Activated CD8-positive, alpha-beta memory T cell treated with anti-CD3 and anti-CD28 coated beads, Interleukin-2, amount 10 ng/mL, durations not matched to agents 7 days and 5 days (primary cell): ENCODE measurements at regions not wholly inside any gene's neighbourhood (a gene's known extent, or its start where the extent isn't known, plus 50 kb on each side); places are given as distances from the start of the nearest gene placed in this dataset.

Source experiments
- ATAC-seq: fragments of 150-1000 bp; cut with Tn5 transposase; one replicate; pipeline ENCODE4 v1.10.0; 2021; ENCODE audit warnings: moderate library complexity
- CTCF ChIA-PET: fragments of 350-600 bp; sonication (Branson Sonifier 250); formaldehyde crosslinking; loops from one replicate; lab custom pipeline; 2021; ENCODE audit warnings: antibody characterized with exemption; lab: Charles Lee
- DNase-seq: peaks from one replicate; pipeline ENCODE4 v3.0.0-alpha.2; 2020
- H3K27ac Mint-ChIP-seq: one replicate; pipeline ENCODE4 v1.8.0; 2021; ENCODE audit warnings: mild to moderate bottlenecking, mixed read lengths
- H3K27me3 Mint-ChIP-seq: one replicate; pipeline ENCODE4 v1.8.0; 2021; ENCODE audit warnings: mixed read lengths
- H3K36me3 Mint-ChIP-seq: one replicate; pipeline ENCODE4 v1.8.0; 2021; ENCODE audit warnings: mild to moderate bottlenecking, mixed read lengths
- H3K4me1 Mint-ChIP-seq: one replicate; pipeline ENCODE4 v1.8.0; 2021; ENCODE audit warnings: mixed read lengths
- H3K4me3 Mint-ChIP-seq: one replicate; pipeline ENCODE4 v1.8.0; 2021; ENCODE audit warnings: mild to moderate bottlenecking, moderate library complexity, mixed read lengths
- H3K9me3 Mint-ChIP-seq: one replicate; pipeline ENCODE4 v1.8.0; 2022; ENCODE audit warnings: low read depth, mixed read lengths

GRCh38 chr13:107035186-107035585 lies 467.2 kb upstream of the ARGLU1 start:
- ATAC-seq = no peak
- Mint-ChIP-seq H3K4me3 (no peak overlapping the region), H3K27me3 (no peaks in the 10 kb centered on the region), H3K9me3 (peaks cover 3% of the 10 kb centered on the region), H3K36me3 (no peaks in the 10 kb centered on the region), H3K4me1 (no peaks in the 10 kb centered on the region), H3K27ac (no peak overlapping the region)
- CTCF ChIA-PET = no interaction called here
- no peak for DNase-seq

GRCh38 chr13:107034236-107034872 lies 466.4 kb upstream of the ARGLU1 start:
- ATAC-seq = no peak
- no peak for DNase-seq
- H3K4me3 Mint-ChIP-seq = no peak overlapping the region
- H3K4me1 Mint-ChIP-seq = no peaks in the 10 kb centered on the region
- CTCF ChIA-PET = no interaction called here
- H3K27ac Mint-ChIP-seq = no peak overlapping the region
- H3K9me3 Mint-ChIP-seq = peaks cover 3% of the 10 kb centered on the region
- no peaks in the 10 kb centered on the region for H3K36me3 Mint-ChIP-seq
- H3K27me3 Mint-ChIP-seq = no peaks in the 10 kb centered on the region

GRCh38 chr13:107031716-107032115 lies 463.8 kb upstream of the ARGLU1 start:
- DNase-seq (no peak), ATAC-seq (no peak)
- Mint-ChIP-seq H3K36me3 (no peaks in the 10 kb centered on the region), H3K9me3 (peaks cover 8% of the 10 kb centered on the region), H3K4me1 (no peaks in the 10 kb centered on the region), H3K27me3 (no peaks in the 10 kb centered on the region), H3K4me3 (no peak overlapping the region), H3K27ac (no peak overlapping the region)
- CTCF ChIA-PET = no interaction called here

- no peaks in the 10 kb centered on the region for H3K27me3 Mint-ChIP-seq
These were observed 460.8 kb upstream of the ARGLU1 start for GRCh38 chr13:107028751-107029150.

GRCh38 chr13:107025991-107026390 lies 458.1 kb upstream of the ARGLU1 start:
- CTCF ChIA-PET = interaction anchor here (0.6 kb wide), 1 partner anchor 121 kb away, joined by 3 read pairs; no protein-coding TSS in a partner anchor
- no peak overlapping the region for H3K27ac Mint-ChIP-seq
- no peak overlapping the region for H3K4me3 Mint-ChIP-seq
- H3K9me3 Mint-ChIP-seq = peaks cover 10% of the 10 kb centered on the region
- no peaks in the 10 kb centered on the region for H3K4me1 Mint-ChIP-seq
- no peak for DNase-seq
- no peak for ATAC-seq
- no peaks in the 10 kb centered on the region for H3K27me3 Mint-ChIP-seq
- H3K36me3 Mint-ChIP-seq = no peaks in the 10 kb centered on the region

More at GRCh38 chr13:107028751-107029150, 460.8 kb upstream of the ARGLU1 start:
- no peak for DNase-seq
- no peak overlapping the region for H3K27ac Mint-ChIP-seq
- H3K4me3 Mint-ChIP-seq = no peak overlapping the region
- ATAC-seq = no peak
- no peaks in the 10 kb centered on the region for H3K36me3 Mint-ChIP-seq
- no peaks in the 10 kb centered on the region for H3K4me1 Mint-ChIP-seq
- H3K9me3 Mint-ChIP-seq = peaks cover 10% of the 10 kb centered on the region
- CTCF ChIA-PET = interaction anchor here (0.6 kb wide), 1 partner anchor 40 kb away, joined by 3 read pairs; no protein-coding TSS in a partner anchor

- Mint-ChIP-seq H3K4me3 (no peak overlapping the region), H3K27ac (no peak overlapping the region), H3K36me3 (no peaks in the 10 kb centered on the region), H3K27me3 (no peaks in the 10 kb centered on the region), H3K4me1 (no peaks in the 10 kb centered on the region), H3K9me3 (peaks cover 17% of the 10 kb centered on the region)
- DNase-seq (no peak), ATAC-seq (no peak)
- CTCF ChIA-PET = no interaction called here
These were observed 455.4 kb upstream of the ARGLU1 start for GRCh38 chr13:107023335-107023734.

GRCh38 chr13:107020393-107020792 lies 452.5 kb upstream of the ARGLU1 start:
- H3K4me1 Mint-ChIP-seq = no peaks in the 10 kb centered on the region
- ATAC-seq (no peak), DNase-seq (no peak)
- H3K36me3 Mint-ChIP-seq = no peaks in the 10 kb centered on the region
- H3K9me3 Mint-ChIP-seq = peaks cover 16% of the 10 kb centered on the region
- no peak overlapping the region for H3K4me3 Mint-ChIP-seq
- H3K27ac Mint-ChIP-seq = no peak overlapping the region
- CTCF ChIA-PET = no interaction called here
- H3K27me3 Mint-ChIP-seq = no peaks in the 10 kb centered on the region

- CTCF ChIA-PET = no interaction called here
- no peaks in the 10 kb centered on the region for H3K4me1 Mint-ChIP-seq
These were observed 450.3 kb upstream of the ARGLU1 start for GRCh38 chr13:107018285-107018684.

GRCh38 chr13:107006661-107007060 lies 438.7 kb upstream of the ARGLU1 start:
- H3K4me3 Mint-ChIP-seq = no peak overlapping the region
- H3K9me3 Mint-ChIP-seq = peaks cover 5% of the 10 kb centered on the region
- no peaks in the 10 kb centered on the region for H3K36me3 Mint-ChIP-seq
- H3K27ac Mint-ChIP-seq = no peak overlapping the region
- CTCF ChIA-PET = no interaction called here
- DNase-seq (no peak), ATAC-seq (no peak)
- H3K27me3 Mint-ChIP-seq = no peaks in the 10 kb centered on the region
- H3K4me1 Mint-ChIP-seq = no peaks in the 10 kb centered on the region

More at GRCh38 chr13:107018285-107018684, 450.3 kb upstream of the ARGLU1 start:
- no peak for ATAC-seq
- no peak for DNase-seq
- H3K4me3 Mint-ChIP-seq = no peak overlapping the region
- H3K36me3 Mint-ChIP-seq = no peaks in the 10 kb centered on the region
- H3K27me3 Mint-ChIP-seq = no peaks in the 10 kb centered on the region
- H3K27ac Mint-ChIP-seq = no peak overlapping the region
- peaks cover 10% of the 10 kb centered on the region for H3K9me3 Mint-ChIP-seq

GRCh38 chr13:107005577-107005976 lies 437.6 kb upstream of the ARGLU1 start:
- CTCF ChIA-PET = no interaction called here
- Mint-ChIP-seq H3K9me3 (peaks cover 5% of the 10 kb centered on the region), H3K27me3 (no peaks in the 10 kb centered on the region), H3K27ac (no peak overlapping the region), H3K36me3 (no peaks in the 10 kb centered on the region), H3K4me3 (no peak overlapping the region), H3K4me1 (no peaks in the 10 kb centered on the region)
- ATAC-seq = no peak
- no peak for DNase-seq

GRCh38 chr13:107003911-107004310 lies 436.0 kb upstream of the ARGLU1 start:
- DNase-seq (no peak), ATAC-seq (no peak)
- Mint-ChIP-seq H3K27me3 (no peaks in the 10 kb centered on the region), H3K27ac (no peak overlapping the region), H3K36me3 (no peaks in the 10 kb centered on the region), H3K4me3 (no peak overlapping the region), H3K4me1 (no peaks in the 10 kb centered on the region), H3K9me3 (peaks cover 5% of the 10 kb centered on the region)
- CTCF ChIA-PET = no interaction called here

- ATAC-seq = no peak
- Mint-ChIP-seq H3K27ac (no peak overlapping the region), H3K4me1 (no peaks in the 10 kb centered on the region), H3K27me3 (no peaks in the 10 kb centered on the region), H3K9me3 (peaks cover 3% of the 10 kb centered on the region), H3K4me3 (no peak overlapping the region), H3K36me3 (no peaks in the 10 kb centered on the region)
- CTCF ChIA-PET = no interaction called here
- DNase-seq = no peak
These were observed 430.7 kb upstream of the ARGLU1 start for GRCh38 chr13:106998664-106999063.

- ATAC-seq (no peak), DNase-seq (no peak)
- CTCF ChIA-PET = no interaction called here
- peaks cover 3% of the 10 kb centered on the region for H3K9me3 Mint-ChIP-seq
- no peaks in the 10 kb centered on the region for H3K27me3 Mint-ChIP-seq
- H3K36me3 Mint-ChIP-seq = no peaks in the 10 kb centered on the region
- no peak overlapping the region for H3K4me3 Mint-ChIP-seq
- no peaks in the 10 kb centered on the region for H3K4me1 Mint-ChIP-seq
- no peak overlapping the region for H3K27ac Mint-ChIP-seq
These were observed 429.8 kb upstream of the ARGLU1 start for GRCh38 chr13:106997696-106998095.

GRCh38 chr13:106996867-106997618 lies 429.1 kb upstream of the ARGLU1 start:
- H3K4me1 Mint-ChIP-seq = no peaks in the 10 kb centered on the region
- H3K36me3 Mint-ChIP-seq = no peaks in the 10 kb centered on the region
- ATAC-seq (no peak), DNase-seq (no peak)
- H3K4me3 Mint-ChIP-seq = no peak overlapping the region
- H3K27me3 Mint-ChIP-seq = no peaks in the 10 kb centered on the region
- CTCF ChIA-PET = no interaction called here
- peaks cover 3% of the 10 kb centered on the region for H3K9me3 Mint-ChIP-seq
- no peak overlapping the region for H3K27ac Mint-ChIP-seq
